GM12865 (cell line): ENCODE measurements at regions not wholly inside any gene's neighbourhood (a gene's known extent, or its start where the extent isn't known, plus 50 kb on each side); places are given as distances from the start of the nearest gene placed in this dataset.

Source experiments
- DNase-seq: peaks from one replicate; pipeline ENCODE4 v3.0.0; 2010; ENCODE audit warnings: low read depth
- H3K4me3 ChIP-seq: 2 replicates; pipeline ENCODE4 v1.5.1; 2011; ENCODE audit warnings: mild to moderate bottlenecking, low read depth, low read length, control low read depth
- CTCF ChIP-seq: IDR thresholded peaks from 2 replicates; pipeline ENCODE4 v1.5.1; 2011; ENCODE audit warnings: low read length, control low read depth, low read depth, inconsistent platforms; ENCODE audit not compliant: insufficient read depth; ENCODE audit errors: missing control alignments

GRCh38 chr6:8268606-8269005 lies 166.3 kb upstream of the EEF1E1 start:
- H3K4me3 ChIP-seq: no peak overlapping the region
- DNase-seq: no peak
- no peak for TF ChIP-seq CTCF

- no peak for DNase-seq
- H3K4me3 ChIP-seq: no peak overlapping the region
- no peak for TF ChIP-seq CTCF
Observed at GRCh38 chr6:8268156-8268555, 165.8 kb upstream of the EEF1E1 start.

GRCh38 chr6:8260610-8261009 lies 158.3 kb upstream of the EEF1E1 start:
- TF ChIP-seq CTCF: no peak
- no peak overlapping the region for H3K4me3 ChIP-seq
- DNase-seq: no peak

GRCh38 chr6:8246403-8246802 lies 144.1 kb upstream of the EEF1E1 start:
- H3K4me3 ChIP-seq: no peak overlapping the region
- no peak for TF ChIP-seq CTCF
- DNase-seq: no peak

GRCh38 chr6:8245726-8246125 lies 143.4 kb upstream of the EEF1E1 start:
- DNase-seq: no peak
- no peak overlapping the region for H3K4me3 ChIP-seq
- no peak for TF ChIP-seq CTCF

- no peak overlapping the region for H3K4me3 ChIP-seq
- no peak for TF ChIP-seq CTCF
- no peak for DNase-seq
Observed at GRCh38 chr6:8243475-8243874, 141.1 kb upstream of the EEF1E1 start.

GRCh38 chr6:8242885-8243284 lies 140.5 kb upstream of the EEF1E1 start:
- TF ChIP-seq CTCF: no peak
- no peak overlapping the region for H3K4me3 ChIP-seq
- no peak for DNase-seq
